ENCODE measurements at regions not wholly inside any gene's neighbourhood (a gene's known extent, or its start where the extent isn't known, plus 50 kb on each side); places are given as distances from the start of the nearest gene placed in this dataset.

GRCh38 chr12:124478416-124478815 is 89.0 kb downstream of the NCOR2 start:
- H3K4me1 ChIP-seq (ENCODE audit: control insufficient read depth, insufficient read depth, low read length) = peaks cover 57% of the 10 kb centered on the region
- no peak for DNase-seq (ENCODE audit: low read depth in 4 of 6, low spot score in 6 of 6)
- H3K27ac ChIP-seq (ENCODE audit: low read depth, low read length) = no peak overlapping the region
- peaks cover 77% of the 10 kb centered on the region for H3K36me3 ChIP-seq (ENCODE audit: control insufficient read depth, insufficient read depth, low read length)
- H3K27me3 ChIP-seq (ENCODE audit: control insufficient read depth, insufficient read depth, low read length) = no peaks in the 10 kb centered on the region
- H3K9me3 ChIP-seq (ENCODE audit: control insufficient read depth, insufficient read depth, low read length) = no peaks in the 10 kb centered on the region
- WGBS (ENCODE audit: insufficient coverage) = 86% methylated on average over 6 of the region's 9 CpGs
- H3K4me3 ChIP-seq (ENCODE audit: low read depth, low read length) = no peak overlapping the region

GRCh38 chr12:124477107-124477915 is 90.1 kb downstream of the NCOR2 start:
- Histone ChIP-seq H3K4me1 (ENCODE audit: control insufficient read depth, insufficient read depth, low read length) (peaks cover 57% of the 10 kb centered on the region), H3K27ac (ENCODE audit: low read depth, low read length) (no peak overlapping the region), H3K27me3 (ENCODE audit: control insufficient read depth, insufficient read depth, low read length) (no peaks in the 10 kb centered on the region), H3K36me3 (ENCODE audit: control insufficient read depth, insufficient read depth, low read length) (peaks cover 71% of the 10 kb centered on the region), H3K9me3 (ENCODE audit: control insufficient read depth, insufficient read depth, low read length) (no peaks in the 10 kb centered on the region), H3K4me3 (ENCODE audit: low read depth, low read length) (no peak overlapping the region)
- 72% methylated on average over 4 of the region's 15 CpGs for WGBS (ENCODE audit: insufficient coverage)
- DNase-seq (ENCODE audit: low read depth in 4 of 6, low spot score in 6 of 6) = no peak

- Histone ChIP-seq H3K4me3 (ENCODE audit: low read depth, low read length) (no peak overlapping the region), H3K4me1 (ENCODE audit: control insufficient read depth, insufficient read depth, low read length) (peaks cover 51% of the 10 kb centered on the region), H3K27ac (ENCODE audit: low read depth, low read length) (no peak overlapping the region), H3K36me3 (ENCODE audit: control insufficient read depth, insufficient read depth, low read length) (peaks cover 66% of the 10 kb centered on the region), H3K9me3 (ENCODE audit: control insufficient read depth, insufficient read depth, low read length) (no peaks in the 10 kb centered on the region), H3K27me3 (ENCODE audit: control insufficient read depth, insufficient read depth, low read length) (no peaks in the 10 kb centered on the region)
- DNase-seq (ENCODE audit: low read depth in 4 of 6, low spot score in 6 of 6) = no peak
- WGBS (ENCODE audit: insufficient coverage) = 96% methylated on average over 8 of the region's 10 CpGs
Measured at GRCh38 chr12:124476011-124476400, 91.4 kb downstream of the NCOR2 start.

- H3K27me3 ChIP-seq (ENCODE audit: control insufficient read depth, insufficient read depth, low read length) = no peaks in the 10 kb centered on the region
- H3K36me3 ChIP-seq (ENCODE audit: control insufficient read depth, insufficient read depth, low read length) = peaks cover 68% of the 10 kb centered on the region
- peak overlapping the region; percentile 64 for H3K27ac ChIP-seq (ENCODE audit: low read depth, low read length)
- DNase-seq (ENCODE audit: low read depth in 4 of 6, low spot score in 6 of 6) = no peak
- 72% methylated on average over 4 of the region's 14 CpGs for WGBS (ENCODE audit: insufficient coverage)
- H3K4me1 ChIP-seq (ENCODE audit: control insufficient read depth, insufficient read depth, low read length) = peaks cover 50% of the 10 kb centered on the region
- no peak overlapping the region for H3K4me3 ChIP-seq (ENCODE audit: low read depth, low read length)
- no peaks in the 10 kb centered on the region for H3K9me3 ChIP-seq (ENCODE audit: control insufficient read depth, insufficient read depth, low read length)
Measured at GRCh38 chr12:124475295-124476010, 92.0 kb downstream of the NCOR2 start.

- Histone ChIP-seq H3K9me3 (ENCODE audit: control insufficient read depth, insufficient read depth, low read length) (no peaks in the 10 kb centered on the region), H3K27ac (ENCODE audit: low read depth, low read length) (peak overlapping the region; percentile 64), H3K4me3 (ENCODE audit: low read depth, low read length) (no peak overlapping the region), H3K27me3 (ENCODE audit: control insufficient read depth, insufficient read depth, low read length) (no peaks in the 10 kb centered on the region), H3K36me3 (ENCODE audit: control insufficient read depth, insufficient read depth, low read length) (peaks cover 67% of the 10 kb centered on the region), H3K4me1 (ENCODE audit: control insufficient read depth, insufficient read depth, low read length) (peaks cover 43% of the 10 kb centered on the region)
- 41% methylated on average over 9 of the region's 9 CpGs for WGBS (ENCODE audit: insufficient coverage)
- peak in 2 of 6 donors; percentile 52 to 85 for DNase-seq (ENCODE audit: low read depth in 4 of 6, low spot score in 6 of 6)
Measured at GRCh38 chr12:124474709-124475108, 92.7 kb downstream of the NCOR2 start.

GRCh38 chr12:124472690-124473279 is 94.6 kb downstream of the NCOR2 start:
- H3K4me1 ChIP-seq (ENCODE audit: control insufficient read depth, insufficient read depth, low read length) = peaks cover 32% of the 10 kb centered on the region
- no peak overlapping the region for H3K27ac ChIP-seq (ENCODE audit: low read depth, low read length)
- DNase-seq (ENCODE audit: low read depth in 4 of 6, low spot score in 6 of 6) = no peak
- H3K4me3 ChIP-seq (ENCODE audit: low read depth, low read length) = no peak overlapping the region
- no peaks in the 10 kb centered on the region for H3K27me3 ChIP-seq (ENCODE audit: control insufficient read depth, insufficient read depth, low read length)
- WGBS (ENCODE audit: insufficient coverage) = 98% methylated on average over 12 of the region's 14 CpGs
- H3K36me3 ChIP-seq (ENCODE audit: control insufficient read depth, insufficient read depth, low read length) = peaks cover 60% of the 10 kb centered on the region
- peaks cover 3% of the 10 kb centered on the region for H3K9me3 ChIP-seq (ENCODE audit: control insufficient read depth, insufficient read depth, low read length)

GRCh38 chr12:124471828-124472227 is 95.6 kb downstream of the NCOR2 start:
- peaks cover 53% of the 10 kb centered on the region for H3K36me3 ChIP-seq (ENCODE audit: control insufficient read depth, insufficient read depth, low read length)
- H3K27ac ChIP-seq (ENCODE audit: low read depth, low read length) = no peak overlapping the region
- no peak for DNase-seq (ENCODE audit: low read depth in 4 of 6, low spot score in 6 of 6)
- peaks cover 32% of the 10 kb centered on the region for H3K4me1 ChIP-seq (ENCODE audit: control insufficient read depth, insufficient read depth, low read length)
- no peak overlapping the region for H3K4me3 ChIP-seq (ENCODE audit: low read depth, low read length)
- WGBS (ENCODE audit: insufficient coverage) = 83% methylated on average over 1 of the region's 2 CpGs
- H3K9me3 ChIP-seq (ENCODE audit: control insufficient read depth, insufficient read depth, low read length) = peaks cover 3% of the 10 kb centered on the region
- no peaks in the 10 kb centered on the region for H3K27me3 ChIP-seq (ENCODE audit: control insufficient read depth, insufficient read depth, low read length)

- DNase-seq (ENCODE audit: low read depth in 4 of 6, low spot score in 6 of 6) = no peak
- Histone ChIP-seq H3K36me3 (ENCODE audit: control insufficient read depth, insufficient read depth, low read length) (peaks cover 56% of the 10 kb centered on the region), H3K4me3 (ENCODE audit: low read depth, low read length) (no peak overlapping the region), H3K9me3 (ENCODE audit: control insufficient read depth, insufficient read depth, low read length) (peaks cover 3% of the 10 kb centered on the region), H3K27ac (ENCODE audit: low read depth, low read length) (no peak overlapping the region), H3K27me3 (ENCODE audit: control insufficient read depth, insufficient read depth, low read length) (no peaks in the 10 kb centered on the region), H3K4me1 (ENCODE audit: control insufficient read depth, insufficient read depth, low read length) (peaks cover 31% of the 10 kb centered on the region)
- WGBS (ENCODE audit: insufficient coverage) = 95% methylated on average over 10 of the region's 10 CpGs
Measured at GRCh38 chr12:124470806-124471205, 96.6 kb downstream of the NCOR2 start.

GRCh38 chr12:124470139-124470538 is 97.3 kb downstream of the NCOR2 start:
- DNase-seq (ENCODE audit: low read depth in 4 of 6, low spot score in 6 of 6) = no peak
- Histone ChIP-seq H3K27me3 (ENCODE audit: control insufficient read depth, insufficient read depth, low read length) (no peaks in the 10 kb centered on the region), H3K9me3 (ENCODE audit: control insufficient read depth, insufficient read depth, low read length) (peaks cover 3% of the 10 kb centered on the region), H3K4me1 (ENCODE audit: control insufficient read depth, insufficient read depth, low read length) (peaks cover 25% of the 10 kb centered on the region), H3K36me3 (ENCODE audit: control insufficient read depth, insufficient read depth, low read length) (peaks cover 57% of the 10 kb centered on the region), H3K4me3 (ENCODE audit: low read depth, low read length) (no peak overlapping the region), H3K27ac (ENCODE audit: low read depth, low read length) (no peak overlapping the region)
- no CpG with 5 or more reads among the region's 5 CpGs for WGBS (ENCODE audit: insufficient coverage)

Data from spinal cord (tissue), 9 donors.